PC-3 (cell line): ENCODE measurements at regions not wholly inside any gene's neighbourhood (a gene's known extent, or its start where the extent isn't known, plus 50 kb on each side); places are given as distances from the start of the nearest gene placed in this dataset.

Experiments
- EZH2 ChIP-seq: fragments of 300-600 bp; sonication (generic); IDR thresholded peaks from one replicate; pipeline ENCODE4 v1.6.1; 2017; ENCODE audit warnings: antibody characterized with exemption, mild to moderate bottlenecking, low read length; ENCODE audit not compliant: unreplicated experiment
- EZH2phosphoT487 ChIP-seq: fragments of 300-600 bp; sonication (generic); IDR thresholded peaks from 2 replicates; pipeline ENCODE4 v1.6.1; 2018; ENCODE audit warnings: mild to moderate bottlenecking, antibody characterized with exemption, low read length, borderline replicate concordance
- TF ChIP-seq, protein P1 (sequence below): fragments of 300-600 bp; sonication (generic); conservative IDR thresholded peaks from 2 replicates; pipeline ENCODE4 v1.5.1; 2017; ENCODE audit warnings: antibody characterized with exemption, low read depth, mild to moderate bottlenecking, low read length

- TF ChIP-seq, protein P1, sequence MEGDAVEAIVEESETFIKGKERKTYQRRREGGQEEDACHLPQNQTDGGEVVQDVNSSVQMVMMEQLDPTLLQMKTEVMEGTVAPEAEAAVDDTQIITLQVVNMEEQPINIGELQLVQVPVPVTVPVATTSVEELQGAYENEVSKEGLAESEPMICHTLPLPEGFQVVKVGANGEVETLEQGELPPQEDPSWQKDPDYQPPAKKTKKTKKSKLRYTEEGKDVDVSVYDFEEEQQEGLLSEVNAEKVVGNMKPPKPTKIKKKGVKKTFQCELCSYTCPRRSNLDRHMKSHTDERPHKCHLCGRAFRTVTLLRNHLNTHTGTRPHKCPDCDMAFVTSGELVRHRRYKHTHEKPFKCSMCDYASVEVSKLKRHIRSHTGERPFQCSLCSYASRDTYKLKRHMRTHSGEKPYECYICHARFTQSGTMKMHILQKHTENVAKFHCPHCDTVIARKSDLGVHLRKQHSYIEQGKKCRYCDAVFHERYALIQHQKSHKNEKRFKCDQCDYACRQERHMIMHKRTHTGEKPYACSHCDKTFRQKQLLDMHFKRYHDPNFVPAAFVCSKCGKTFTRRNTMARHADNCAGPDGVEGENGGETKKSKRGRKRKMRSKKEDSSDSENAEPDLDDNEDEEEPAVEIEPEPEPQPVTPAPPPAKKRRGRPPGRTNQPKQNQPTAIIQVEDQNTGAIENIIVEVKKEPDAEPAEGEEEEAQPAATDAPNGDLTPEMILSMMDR = no peak
- TF ChIP-seq EZH2 (no peak), EZH2phosphoT487 (no peak)
These were observed 635.0 kb downstream of the REEP3 start for GRCh38 chr10:64156166-64156565.
